PC-9 (cell line): ENCODE measurements at regions not wholly inside any gene's neighbourhood (a gene's known extent, or its start where the extent isn't known, plus 50 kb on each side); places are given as distances from the start of the nearest gene placed in this dataset.

Source experiments
- BruUV-seq: library from RNA; stranded (reverse); fragments of 400-500 nt; replicated peaks from 2 replicates; lab custom pipeline; 2021; lab: Mats Ljungman, UMichigan
- CTCF ChIA-PET: fragments of 300-600 bp; sonication (Branson Sonifier 250); formaldehyde crosslinking; loops from one replicate; lab custom pipeline; 2022; ENCODE audit warnings: antibody characterized with exemption; lab: Charles Lee
- POLR2A ChIA-PET: fragments of 300-600 bp; sonication (Branson Sonifier 250); formaldehyde crosslinking; loops from one replicate; lab custom pipeline; 2022; ENCODE audit warnings: antibody characterized with exemption; ENCODE audit not compliant: unreplicated experiment; lab: Charles Lee
- DNase-seq, 2 experiments: peaks; one replicate each; pipeline versions ENCODE4 v3.0.0 to v3.0.0-alpha.2; 2015 to 2022; ENCODE audit warnings: mixed read lengths in 1 of 2
- H2AFZ ChIP-seq: fragments of 200-600 bp; sonication (generic); 2 replicates; pipeline ENCODE4 v1.8.1; 2017; ENCODE audit warnings: antibody characterized with exemption
- H3F3A ChIP-seq: fragments of 200-600 bp; sonication (generic); 2 replicates; pipeline ENCODE4 v1.8.1; 2017; ENCODE audit warnings: antibody characterized with exemption, mild to moderate bottlenecking, low read depth; ENCODE audit not compliant: insufficient read depth
- H3K27ac ChIP-seq: fragments of 200-600 bp; sonication (generic); 2 replicates; pipeline ENCODE4 v1.6.1; 2016; ENCODE audit warnings: mixed run types
- H3K27me3 ChIP-seq: fragments of 200-600 bp; sonication (generic); 2 replicates; pipeline ENCODE4 v1.6.1; 2016; ENCODE audit warnings: low read depth, mixed run types; ENCODE audit not compliant: insufficient read depth
- H3K36me3 ChIP-seq: fragments of 200-600 bp; sonication (generic); 2 replicates; pipeline ENCODE4 v1.6.1; 2016; ENCODE audit warnings: low read depth, mixed run types
- H3K4me1 ChIP-seq: fragments of 200-600 bp; sonication (generic); replicated peaks from 2 replicates; pipeline ENCODE4 v1.6.1; 2016; ENCODE audit warnings: mixed run types; ENCODE audit not compliant: insufficient read depth
- H3K4me2 ChIP-seq: fragments of 200-600 bp; sonication (generic); 2 replicates; pipeline ENCODE4 v1.6.1; 2017; ENCODE audit warnings: mixed run types
- H3K4me3 ChIP-seq: fragments of 200-600 bp; sonication (generic); 2 replicates; pipeline ENCODE4 v1.6.1; 2016; ENCODE audit warnings: mixed run types
- H3K79me2 ChIP-seq: fragments of 200-600 bp; sonication (generic); 2 replicates; pipeline ENCODE4 v1.6.1; 2017; ENCODE audit warnings: low read depth, mixed run types
- H3K9me2 ChIP-seq: fragments of 200-600 bp; sonication (generic); 2 replicates; pipeline ENCODE4 v1.8.1; 2017; ENCODE audit warnings: mild to moderate bottlenecking; ENCODE audit not compliant: insufficient read depth
- H3K9me3 ChIP-seq: fragments of 200-600 bp; sonication (generic); 2 replicates; pipeline ENCODE4 v1.8.1; 2016; ENCODE audit warnings: low read depth; ENCODE audit not compliant: insufficient read depth
- H4K20me1 ChIP-seq: fragments of 200-600 bp; sonication (generic); 2 replicates; pipeline ENCODE4 v1.8.1; 2017; ENCODE audit not compliant: insufficient read depth
- CTCF ChIP-seq: fragments of 200-600 bp; sonication (generic); conservative IDR thresholded peaks from 2 replicates; pipeline ENCODE4 v1.6.1; 2017; ENCODE audit warnings: mixed run types, antibody characterized with exemption, mild to moderate bottlenecking, moderate library complexity
- EZH2 ChIP-seq: fragments of 200-600 bp; sonication (generic); IDR thresholded peaks from 2 replicates; pipeline ENCODE4 v1.8.0; 2017; ENCODE audit warnings: antibody characterized with exemption, low read depth
- intact Hi-C: fragments of 100-400 bp; cut with micrococcal nuclease; formaldehyde crosslinking; loops from one replicate; pipeline ENCODE4 v1.10.0; 2022; ENCODE audit not compliant: unreplicated experiment

GRCh38 chr10:85061401-85061800, 733.0 kb downstream of the CCSER2 start:
- BruUV-seq, result no TSS peak
- Histone ChIP-seq H3K79me2 (no peaks in the 10 kb centered on the region), H3K4me3 (no peak overlapping the region), H3K4me2 (no peak overlapping the region), H3K27ac (no peak overlapping the region), H3F3A (no peaks in the 10 kb centered on the region), H3K27me3 (no peaks in the 10 kb centered on the region), H3K36me3 (no peaks in the 10 kb centered on the region), H2AFZ (no peak overlapping the region), H3K4me1 (no peaks in the 10 kb centered on the region), H3K9me3 (no peaks in the 10 kb centered on the region), H4K20me1 (no peaks in the 10 kb centered on the region), H3K9me2 (no peaks in the 10 kb centered on the region)
- intact Hi-C loops, result no loop called here
- CTCF ChIA-PET, result no interaction called here
- DNase-seq, result no peak
- POLR2A ChIA-PET, result no interaction called here
- TF ChIP-seq EZH2, result no peak
- TF ChIP-seq CTCF, result no peak

GRCh38 chr10:85067955-85068354, 739.6 kb downstream of the CCSER2 start:
- CTCF ChIA-PET, result no interaction called here
- H3K9me3 ChIP-seq, result no peaks in the 10 kb centered on the region
- H3F3A ChIP-seq, result no peaks in the 10 kb centered on the region
- H3K36me3 ChIP-seq, result no peaks in the 10 kb centered on the region
- no peaks in the 10 kb centered on the region for H3K9me2 ChIP-seq
- no peak overlapping the region for H3K4me2 ChIP-seq
- intact Hi-C loops, result no loop called here
- H2AFZ ChIP-seq, result no peak overlapping the region
- no peaks in the 10 kb centered on the region for H3K4me1 ChIP-seq
- no peaks in the 10 kb centered on the region for H3K79me2 ChIP-seq
- DNase-seq, result no peak
- no peaks in the 10 kb centered on the region for H4K20me1 ChIP-seq
- BruUV-seq, result no TSS peak
- no peaks in the 10 kb centered on the region for H3K27me3 ChIP-seq
- TF ChIP-seq EZH2 (no peak), CTCF (no peak)
- POLR2A ChIA-PET, result no interaction called here
- no peak overlapping the region for H3K4me3 ChIP-seq
- no peak overlapping the region for H3K27ac ChIP-seq

GRCh38 chr10:85080934-85081333, 752.5 kb downstream of the CCSER2 start:
- H2AFZ ChIP-seq, result no peak overlapping the region
- no peaks in the 10 kb centered on the region for H3K4me1 ChIP-seq
- no peaks in the 10 kb centered on the region for H4K20me1 ChIP-seq
- H3K4me3 ChIP-seq, result no peak overlapping the region
- ChIA-PET POLR2A (interaction anchor here (0.6 kb wide), 1 partner anchor 1297 kb away, joined by 3 read pairs; no protein-coding TSS in a partner anchor), CTCF (no interaction called here)
- H3K4me2 ChIP-seq, result no peak overlapping the region
- H3K27me3 ChIP-seq, result no peaks in the 10 kb centered on the region
- TF ChIP-seq EZH2 (no peak), CTCF (no peak)
- no peaks in the 10 kb centered on the region for H3K36me3 ChIP-seq
- BruUV-seq, result no TSS peak
- intact Hi-C loops, result no loop called here
- no peak overlapping the region for H3K27ac ChIP-seq
- no peaks in the 10 kb centered on the region for H3K9me3 ChIP-seq
- no peaks in the 10 kb centered on the region for H3F3A ChIP-seq
- no peak for DNase-seq
- H3K79me2 ChIP-seq, result no peaks in the 10 kb centered on the region
- H3K9me2 ChIP-seq, result no peaks in the 10 kb centered on the region
